ENCODE measurements at regions not wholly inside any gene's neighbourhood (a gene's known extent, or its start where the extent isn't known, plus 50 kb on each side); places are given as distances from the start of the nearest gene placed in this dataset.

- H3K9me3 ChIP-seq: no peaks in the 10 kb centered on the region
- peaks cover 13% of the 10 kb centered on the region for H3K4me1 ChIP-seq (ENCODE audit: low read depth)
- no peak for TF ChIP-seq CTCF (IDR thresholded peaks at IDR 0.05)
- ATAC-seq: no peak
- DNase-seq: no peak
- H3K4me3 ChIP-seq: no peak overlapping the region
- H3K36me3 ChIP-seq (ENCODE audit: low read depth): no peaks in the 10 kb centered on the region
- intact Hi-C loops (cut with DNase I, micrococcal nuclease): no loop called here
Measured at GRCh38 chr21:28818663-28819278, 173.9 kb downstream of the LTN1 start.

GRCh38 chr21:28817871-28818270 lies 174.8 kb downstream of the LTN1 start:
- no peaks in the 10 kb centered on the region for H3K36me3 ChIP-seq (ENCODE audit: low read depth)
- TF ChIP-seq CTCF (IDR thresholded peaks at IDR 0.05): no peak
- no peaks in the 10 kb centered on the region for H3K9me3 ChIP-seq
- ATAC-seq: no peak
- intact Hi-C loops (cut with DNase I, micrococcal nuclease): no loop called here
- H3K4me3 ChIP-seq: no peak overlapping the region
- DNase-seq: no peak
- H3K4me1 ChIP-seq (ENCODE audit: low read depth): peaks cover 7% of the 10 kb centered on the region

- intact Hi-C loops (cut with DNase I, micrococcal nuclease): no loop called here
- no peak overlapping the region for H3K4me3 ChIP-seq
- H3K4me1 ChIP-seq (ENCODE audit: low read depth): no peaks in the 10 kb centered on the region
- no peaks in the 10 kb centered on the region for H3K9me3 ChIP-seq
- H3K36me3 ChIP-seq (ENCODE audit: low read depth): no peaks in the 10 kb centered on the region
- TF ChIP-seq CTCF (IDR thresholded peaks at IDR 0.05): no peak
- no peak for ATAC-seq
- DNase-seq: no peak
Measured at GRCh38 chr21:28811860-28812259, 180.8 kb downstream of the LTN1 start.

GRCh38 chr21:28810826-28811524 lies 181.7 kb downstream of the LTN1 start:
- Histone ChIP-seq H3K36me3 (ENCODE audit: low read depth) (no peaks in the 10 kb centered on the region), H3K4me1 (ENCODE audit: low read depth) (no peaks in the 10 kb centered on the region), H3K9me3 (no peaks in the 10 kb centered on the region), H3K4me3 (no peak overlapping the region)
- TF ChIP-seq CTCF (IDR thresholded peaks at IDR 0.05): no peak
- ATAC-seq (no peak), DNase-seq (no peak)
- intact Hi-C loops (cut with DNase I, micrococcal nuclease): no loop called here

GRCh38 chr21:28805885-28806284 lies 186.8 kb downstream of the LTN1 start:
- H3K36me3 ChIP-seq (ENCODE audit: low read depth): no peaks in the 10 kb centered on the region
- H3K9me3 ChIP-seq: no peaks in the 10 kb centered on the region
- intact Hi-C loops (cut with DNase I, micrococcal nuclease): no loop called here
- no peak for DNase-seq
- peak; percentile 43 for ATAC-seq
- no peaks in the 10 kb centered on the region for H3K4me1 ChIP-seq (ENCODE audit: low read depth)
- TF ChIP-seq CTCF (IDR thresholded peaks at IDR 0.05): no peak
- no peak overlapping the region for H3K4me3 ChIP-seq
